ENCODE measurements at regions not wholly inside any gene's neighbourhood (a gene's known extent, or its start where the extent isn't known, plus 50 kb on each side); places are given as distances from the start of the nearest gene placed in this dataset.

DNA sequence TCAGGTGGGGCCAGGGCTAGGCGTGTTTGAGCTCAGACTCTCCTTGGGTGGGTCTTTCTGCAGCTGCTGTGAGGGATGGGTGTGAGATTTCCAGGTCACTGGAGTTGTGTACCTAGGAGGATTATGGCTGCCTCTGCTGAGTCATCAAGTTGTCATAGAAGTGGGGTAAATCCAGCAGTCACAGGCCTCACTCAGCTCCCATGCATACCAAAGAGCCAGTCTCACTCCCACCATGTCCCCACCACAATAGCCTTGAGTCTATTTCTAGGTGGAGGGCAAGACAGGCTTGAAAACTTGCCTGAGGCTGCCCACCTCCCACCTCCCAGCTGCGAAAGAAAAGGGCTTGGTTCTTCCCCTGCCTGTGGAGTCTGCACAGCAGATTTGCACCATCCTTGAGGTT lies 194.0 kb upstream of the PCDH17 start:
- TF ChIP-seq, protein P1, sequence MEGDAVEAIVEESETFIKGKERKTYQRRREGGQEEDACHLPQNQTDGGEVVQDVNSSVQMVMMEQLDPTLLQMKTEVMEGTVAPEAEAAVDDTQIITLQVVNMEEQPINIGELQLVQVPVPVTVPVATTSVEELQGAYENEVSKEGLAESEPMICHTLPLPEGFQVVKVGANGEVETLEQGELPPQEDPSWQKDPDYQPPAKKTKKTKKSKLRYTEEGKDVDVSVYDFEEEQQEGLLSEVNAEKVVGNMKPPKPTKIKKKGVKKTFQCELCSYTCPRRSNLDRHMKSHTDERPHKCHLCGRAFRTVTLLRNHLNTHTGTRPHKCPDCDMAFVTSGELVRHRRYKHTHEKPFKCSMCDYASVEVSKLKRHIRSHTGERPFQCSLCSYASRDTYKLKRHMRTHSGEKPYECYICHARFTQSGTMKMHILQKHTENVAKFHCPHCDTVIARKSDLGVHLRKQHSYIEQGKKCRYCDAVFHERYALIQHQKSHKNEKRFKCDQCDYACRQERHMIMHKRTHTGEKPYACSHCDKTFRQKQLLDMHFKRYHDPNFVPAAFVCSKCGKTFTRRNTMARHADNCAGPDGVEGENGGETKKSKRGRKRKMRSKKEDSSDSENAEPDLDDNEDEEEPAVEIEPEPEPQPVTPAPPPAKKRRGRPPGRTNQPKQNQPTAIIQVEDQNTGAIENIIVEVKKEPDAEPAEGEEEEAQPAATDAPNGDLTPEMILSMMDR (IDR thresholded peaks at IDR 0.05; ENCODE audit: insufficient read depth, low read length, poor library complexity, severe bottlenecking) = no peak
- no peak for TF ChIP-seq EZH2phosphoT487 (conservative IDR thresholded peaks at IDR 0.05; ENCODE audit: low read length)
